ENCODE measurements at regions not wholly inside any gene's neighbourhood (a gene's known extent, or its start where the extent isn't known, plus 50 kb on each side); places are given as distances from the start of the nearest gene placed in this dataset.

- Histone ChIP-seq H4K20me1 (ENCODE audit: control insufficient read depth, insufficient read depth, low read depth, low read length) (no peaks in the 10 kb centered on the region), H3K9me3 (ENCODE audit: control insufficient read depth, insufficient read depth, low read length) (no peaks in the 10 kb centered on the region), H3K27me3 (ENCODE audit: control insufficient read depth, low read length) (no peaks in the 10 kb centered on the region), H3K9me2 (replicated peaks; ENCODE audit: control insufficient read depth, low read length) (no peaks in the 10 kb centered on the region), H3K4me3 (ENCODE audit: low read length) (no peak overlapping the region), H3K4me1 (ENCODE audit: control insufficient read depth, low read length) (no peaks in the 10 kb centered on the region), H3K79me2 (ENCODE audit: control insufficient read depth, low read length) (no peaks in the 10 kb centered on the region), H3K4me2 (ENCODE audit: low read length) (no peak overlapping the region), H3F3A (ENCODE audit: control insufficient read depth, insufficient read depth) (no peaks in the 10 kb centered on the region), H3K36me3 (ENCODE audit: control insufficient read depth, low read length) (no peaks in the 10 kb centered on the region), H3K27ac (ENCODE audit: low read depth, low read length) (no peak overlapping the region)
- TF ChIP-seq CTCF (IDR thresholded peaks at IDR 0.05; ENCODE audit: low read depth, low read length, poor library complexity, severe bottlenecking), result no peak
- no peak for TF ChIP-seq EZH2phosphoT487 (IDR thresholded peaks at IDR 0.05; ENCODE audit: borderline replicate concordance, low read length)
These were observed 503.6 kb upstream of the MYT1L start for GRCh38 chr2:2834516-2835254.

- Histone ChIP-seq H3K9me3 (ENCODE audit: control insufficient read depth, insufficient read depth, low read length) (no peaks in the 10 kb centered on the region), H3F3A (ENCODE audit: control insufficient read depth, insufficient read depth) (no peaks in the 10 kb centered on the region), H3K27ac (ENCODE audit: low read depth, low read length) (no peak overlapping the region), H3K4me2 (ENCODE audit: low read length) (no peak overlapping the region), H3K4me3 (ENCODE audit: low read length) (no peak overlapping the region), H3K36me3 (ENCODE audit: control insufficient read depth, low read length) (no peaks in the 10 kb centered on the region), H4K20me1 (ENCODE audit: control insufficient read depth, insufficient read depth, low read depth, low read length) (no peaks in the 10 kb centered on the region), H3K27me3 (ENCODE audit: control insufficient read depth, low read length) (no peaks in the 10 kb centered on the region), H3K4me1 (ENCODE audit: control insufficient read depth, low read length) (no peaks in the 10 kb centered on the region), H3K79me2 (ENCODE audit: control insufficient read depth, low read length) (no peaks in the 10 kb centered on the region), H3K9me2 (replicated peaks; ENCODE audit: control insufficient read depth, low read length) (no peaks in the 10 kb centered on the region)
- TF ChIP-seq CTCF (IDR thresholded peaks at IDR 0.05; ENCODE audit: low read depth, low read length, poor library complexity, severe bottlenecking) (no peak), EZH2phosphoT487 (IDR thresholded peaks at IDR 0.05; ENCODE audit: borderline replicate concordance, low read length) (no peak)
These were observed 503.0 kb upstream of the MYT1L start for GRCh38 chr2:2834105-2834504.

GRCh38 chr2:2832657-2833056 lies 501.6 kb upstream of the MYT1L start:
- no peak overlapping the region for H3K4me2 ChIP-seq (ENCODE audit: low read length)
- no peaks in the 10 kb centered on the region for H3F3A ChIP-seq (ENCODE audit: control insufficient read depth, insufficient read depth)
- no peaks in the 10 kb centered on the region for H3K79me2 ChIP-seq (ENCODE audit: control insufficient read depth, low read length)
- no peak overlapping the region for H3K27ac ChIP-seq (ENCODE audit: low read depth, low read length)
- no peaks in the 10 kb centered on the region for H4K20me1 ChIP-seq (ENCODE audit: control insufficient read depth, insufficient read depth, low read depth, low read length)
- H3K4me3 ChIP-seq (ENCODE audit: low read length), result no peak overlapping the region
- H3K9me2 ChIP-seq (replicated peaks; ENCODE audit: control insufficient read depth, low read length), result no peaks in the 10 kb centered on the region
- H3K4me1 ChIP-seq (ENCODE audit: control insufficient read depth, low read length), result no peaks in the 10 kb centered on the region
- H3K36me3 ChIP-seq (ENCODE audit: control insufficient read depth, low read length), result no peaks in the 10 kb centered on the region
- TF ChIP-seq CTCF (IDR thresholded peaks at IDR 0.05; ENCODE audit: low read depth, low read length, poor library complexity, severe bottlenecking), result no peak
- TF ChIP-seq EZH2phosphoT487 (IDR thresholded peaks at IDR 0.05; ENCODE audit: borderline replicate concordance, low read length), result no peak
- H3K27me3 ChIP-seq (ENCODE audit: control insufficient read depth, low read length), result no peaks in the 10 kb centered on the region
- H3K9me3 ChIP-seq (ENCODE audit: control insufficient read depth, insufficient read depth, low read length), result no peaks in the 10 kb centered on the region

Data from DOHH2 (cell line).